Mesenchymal stem cell (in vitro differentiated cells and primary cell): ENCODE measurements at regions not wholly inside any gene's neighbourhood (a gene's known extent, or its start where the extent isn't known, plus 50 kb on each side); places are given as distances from the start of the nearest gene placed in this dataset.

Experiments used
- DNase-seq: peaks from one replicate; pipeline ENCODE4 v3.0.0-alpha.2; 2013
- H2AFZ ChIP-seq: one replicate; pipeline ENCODE4 v1.6.1; 2013; ENCODE audit warnings: low read depth, mild to moderate bottlenecking, control low read depth, inconsistent platforms, low read length, moderate library complexity
- H2AK5ac ChIP-seq: 2 replicates; pipeline ENCODE4 v1.6.1; 2013; ENCODE audit warnings: low read length, moderate library complexity, mild to moderate bottlenecking, inconsistent platforms; ENCODE audit not compliant: severe bottlenecking
- H2BK120ac ChIP-seq: one replicate; pipeline ENCODE4 v1.6.1; 2013; ENCODE audit warnings: low read depth, mild to moderate bottlenecking, inconsistent platforms, low read length, moderate library complexity
- H2BK12ac ChIP-seq, 2 experiments: one replicate each; pipeline ENCODE4 v1.6.1; 2013; ENCODE audit warnings: inconsistent platforms in 2 of 2, low read length in 2 of 2, mild to moderate bottlenecking in 2 of 2, moderate library complexity in 2 of 2, control low read depth in 1 of 2
- H2BK15ac ChIP-seq: one replicate; pipeline ENCODE4 v1.6.1; 2013; ENCODE audit warnings: mild to moderate bottlenecking, low read depth, inconsistent platforms; ENCODE audit not compliant: poor library complexity, severe bottlenecking
- H2BK5ac ChIP-seq: 2 replicates; pipeline ENCODE4 v1.6.1; 2013; ENCODE audit warnings: low read depth, mild to moderate bottlenecking, low read length, control low read depth, inconsistent platforms; ENCODE audit not compliant: poor library complexity, severe bottlenecking
- H3K14ac ChIP-seq, 2 experiments: one replicate each; pipeline ENCODE4 v1.6.1; 2013; ENCODE audit warnings: inconsistent platforms in 2 of 2, low read length in 2 of 2, control low read depth in 1 of 2, mild to moderate bottlenecking in 1 of 2, moderate library complexity in 1 of 2
- H3K18ac ChIP-seq, 2 experiments: one replicate each; pipeline ENCODE4 v1.6.1; 2013; ENCODE audit warnings: inconsistent platforms in 2 of 2, low read length in 2 of 2, control low read depth in 1 of 2, low read depth in 1 of 2, mild to moderate bottlenecking in 1 of 2
- H3K23ac ChIP-seq, 2 experiments: one replicate each; pipeline ENCODE4 v1.6.1; 2013; ENCODE audit warnings: inconsistent platforms in 2 of 2, low read length in 2 of 2, mild to moderate bottlenecking in 2 of 2, moderate library complexity in 2 of 2, control low read depth in 1 of 2
- H3K27ac ChIP-seq: 2 replicates; pipeline ENCODE4 v1.5.1; 2013; ENCODE audit warnings: mild to moderate bottlenecking, moderate library complexity, low read length, control low read depth, inconsistent platforms; ENCODE audit not compliant: poor library complexity, severe bottlenecking
- H3K27me3 ChIP-seq, 2 experiments: 2 replicates each; pipeline versions ENCODE4 v1.6.1 to v1.7.0; 2013; ENCODE audit warnings: low read length in 2 of 2, mild to moderate bottlenecking in 2 of 2, moderate library complexity in 2 of 2, control low read depth in 1 of 2, inconsistent platforms in 1 of 2; ENCODE audit not compliant: control insufficient read depth in 1 of 2, insufficient read depth in 1 of 2
- H3K36me3 ChIP-seq, 2 experiments: 2 replicates each; pipeline versions ENCODE4 v1.6.1 to v1.7.0; 2013; ENCODE audit warnings: low read length in 2 of 2, control low read depth in 1 of 2, inconsistent platforms in 1 of 2, low read depth in 1 of 2, mild to moderate bottlenecking in 1 of 2; ENCODE audit not compliant: insufficient read depth in 2 of 2, control insufficient read depth in 1 of 2
- H3K4ac ChIP-seq, 2 experiments: one replicate each; pipeline ENCODE4 v1.6.1; 2013; ENCODE audit warnings: inconsistent platforms in 2 of 2, low read length in 2 of 2, mild to moderate bottlenecking in 2 of 2, moderate library complexity in 2 of 2, control low read depth in 1 of 2, low read depth in 1 of 2
- H3K4me1 ChIP-seq: 2 replicates; pipeline ENCODE4 v1.6.1; 2013; ENCODE audit warnings: low read depth, low read length, control low read depth; ENCODE audit not compliant: control insufficient read depth, insufficient read depth
- H3K4me2 ChIP-seq: 2 replicates; pipeline ENCODE4 v1.6.1; 2013; ENCODE audit warnings: low read length, mild to moderate bottlenecking, inconsistent platforms; ENCODE audit not compliant: poor library complexity, severe bottlenecking
- H3K4me3 ChIP-seq, 2 experiments: 2 replicates each; pipeline versions ENCODE4 v1.5.1 to v1.7.0; 2013; ENCODE audit warnings: low read length in 2 of 2, mild to moderate bottlenecking in 2 of 2, control low read depth in 1 of 2, low read depth in 1 of 2; ENCODE audit not compliant: insufficient read depth in 1 of 2
- H3K79me1 ChIP-seq: replicated peaks from 2 replicates; pipeline ENCODE4 v1.6.1; 2013; ENCODE audit warnings: mild to moderate bottlenecking, control low read depth, low read length, inconsistent platforms; ENCODE audit not compliant: poor library complexity, severe bottlenecking
- H3K9ac ChIP-seq: 2 replicates; pipeline ENCODE4 v1.7.0; 2013; ENCODE audit warnings: mild to moderate bottlenecking, low read length, moderate library complexity
- H3K9me3 ChIP-seq: 2 replicates; pipeline ENCODE4 v1.7.0; 2013; ENCODE audit warnings: mild to moderate bottlenecking, low read length; ENCODE audit not compliant: control insufficient read depth
- H4K8ac ChIP-seq: one replicate; pipeline ENCODE4 v1.6.1; 2013; ENCODE audit warnings: inconsistent platforms, mild to moderate bottlenecking, low read length, moderate library complexity
- H4K91ac ChIP-seq: one replicate; pipeline ENCODE4 v1.6.1; 2013; ENCODE audit warnings: mild to moderate bottlenecking, low read length, inconsistent platforms
- WGBS: methylation state at CpG from one replicate; pipeline ENCODE4 v1.1.7; 2013; ENCODE audit warnings: mixed read lengths; 5-methylcytosine and 5-hydroxymethylcytosine counted together

GRCh38 chr1:189357317-189357716, 1120.3 kb downstream of the BRINP3 start:
- H2BK15ac ChIP-seq, result no peak overlapping the region
- no peak overlapping the region for H2AK5ac ChIP-seq
- no peak overlapping the region for H2BK12ac ChIP-seq
- H3K27me3 ChIP-seq, result no peaks in the 10 kb centered on the region
- peaks cover 5% of the 10 kb centered on the region for H3K9me3 ChIP-seq
- H3K4me1 ChIP-seq, result no peaks in the 10 kb centered on the region
- H2AFZ ChIP-seq, result no peak overlapping the region
- no peak overlapping the region for H3K9ac ChIP-seq
- H3K4me3 ChIP-seq, result no peak overlapping the region
- no peak overlapping the region for H3K14ac ChIP-seq
- no peak overlapping the region for H3K27ac ChIP-seq
- H2BK5ac ChIP-seq, result no peak overlapping the region
- WGBS, result 85% methylated on average over 1 of the region's 1 CpG
- no peak overlapping the region for H3K23ac ChIP-seq
- no peak for DNase-seq
- H3K4me2 ChIP-seq, result no peak overlapping the region
- H4K91ac ChIP-seq, result no peak overlapping the region
- H3K79me1 ChIP-seq, result no peaks in the 10 kb centered on the region
- H2BK120ac ChIP-seq, result no peak overlapping the region
- no peak overlapping the region for H4K8ac ChIP-seq
- H3K36me3 ChIP-seq, result no peaks in the 10 kb centered on the region
- H3K18ac ChIP-seq, result no peak overlapping the region
- no peak overlapping the region for H3K4ac ChIP-seq

GRCh38 chr1:189369612-189370011, 1108.1 kb downstream of the BRINP3 start:
- Histone ChIP-seq H2AK5ac (no peak overlapping the region), H3K4me3 (no peak overlapping the region), H3K36me3 (no peaks in the 10 kb centered on the region), H3K4me1 (no peaks in the 10 kb centered on the region), H3K27ac (no peak overlapping the region), H3K18ac (no peak overlapping the region), H3K27me3 (no peaks in the 10 kb centered on the region), H3K9ac (no peak overlapping the region), H3K4ac (no peak overlapping the region), H3K79me1 (no peaks in the 10 kb centered on the region), H3K9me3 (peaks cover 11% of the 10 kb centered on the region), H2BK5ac (no peak overlapping the region), H2BK120ac (no peak overlapping the region), H4K8ac (no peak overlapping the region), H4K91ac (no peak overlapping the region), H2AFZ (no peak overlapping the region), H2BK15ac (no peak overlapping the region), H3K14ac (no peak overlapping the region), H3K4me2 (no peak overlapping the region), H2BK12ac (no peak overlapping the region), H3K23ac (no peak overlapping the region)
- no peak for DNase-seq

DNA sequence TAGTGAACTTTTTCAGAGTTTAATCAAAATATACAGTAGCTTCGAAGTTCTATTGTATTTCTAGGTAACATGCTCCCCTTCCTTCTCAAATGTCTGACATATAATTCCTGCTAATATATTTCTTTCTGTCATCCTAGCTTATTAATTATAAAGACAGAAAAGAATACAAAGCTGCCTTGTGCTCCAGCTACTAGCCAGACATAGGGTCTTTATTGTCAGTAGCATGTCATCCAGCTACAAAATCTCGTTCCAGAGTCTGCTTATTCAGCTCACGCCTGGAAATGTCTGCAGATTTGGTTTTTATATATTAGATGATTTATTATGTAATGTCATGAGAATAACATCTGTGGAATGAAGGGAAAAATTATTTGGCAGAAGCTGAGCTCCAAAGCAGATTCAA, 1102.8 kb downstream of the BRINP3 start:
- Histone ChIP-seq H3K4me2 (no peak overlapping the region), H2AFZ (no peak overlapping the region)
- DNase-seq, result no peak

GRCh38 chr1:189405419-189405818, 1072.2 kb downstream of the BRINP3 start:
- DNase-seq, result no peak

More for the DNA sequence above, 1102.8 kb downstream of the BRINP3 start:
- no peak overlapping the region for H3K23ac ChIP-seq
- H2BK120ac ChIP-seq, result no peak overlapping the region
- no peak overlapping the region for H3K18ac ChIP-seq
- no peaks in the 10 kb centered on the region for H3K27me3 ChIP-seq
- H3K4ac ChIP-seq, result no peak overlapping the region
- no peak overlapping the region for H2BK12ac ChIP-seq
- H4K91ac ChIP-seq, result no peak overlapping the region
- H2BK15ac ChIP-seq, result no peak overlapping the region
- no peak overlapping the region for H3K27ac ChIP-seq
- no peak overlapping the region for H4K8ac ChIP-seq
- H3K79me1 ChIP-seq, result no peaks in the 10 kb centered on the region
- no peak overlapping the region for H2BK5ac ChIP-seq
- H3K36me3 ChIP-seq, result no peaks in the 10 kb centered on the region
- H3K9ac ChIP-seq, result no peak overlapping the region
- no peak overlapping the region for H2AK5ac ChIP-seq
- H3K4me3 ChIP-seq, result no peak overlapping the region
- no peaks in the 10 kb centered on the region for H3K4me1 ChIP-seq
- 77% methylated on average over 2 of the region's 3 CpGs for WGBS
- H3K14ac ChIP-seq, result no peak overlapping the region
- H3K9me3 ChIP-seq, result peaks cover 17% of the 10 kb centered on the region

More at GRCh38 chr1:189405419-189405818, 1072.2 kb downstream of the BRINP3 start:
- Histone ChIP-seq H3K9ac (no peak overlapping the region), H3K4ac (no peak overlapping the region), H3K36me3 (no peaks in the 10 kb centered on the region), H2AK5ac (no peak overlapping the region), H2BK15ac (no peak overlapping the region), H3K79me1 (no peaks in the 10 kb centered on the region), H3K18ac (no peak overlapping the region), H2BK120ac (no peak overlapping the region), H2AFZ (no peak overlapping the region), H3K9me3 (peaks cover 9% of the 10 kb centered on the region), H3K27me3 (no peaks in the 10 kb centered on the region), H3K4me1 (no peaks in the 10 kb centered on the region), H2BK12ac (no peak overlapping the region), H3K14ac (no peak overlapping the region), H3K27ac (no peak overlapping the region), H3K23ac (no peak overlapping the region), H3K4me3 (no peak overlapping the region), H4K91ac (peak overlapping the region; percentile 21), H4K8ac (no peak overlapping the region), H3K4me2 (no peak overlapping the region), H2BK5ac (no peak overlapping the region)
- WGBS, result 29% methylated on average over 1 of the region's 1 CpG
